Esophagus muscularis mucosa (tissue), 3 donors: ENCODE measurements at regions not wholly inside any gene's neighbourhood (a gene's known extent, or its start where the extent isn't known, plus 50 kb on each side); places are given as distances from the start of the nearest gene placed in this dataset.

Experiments
- POLR2AphosphoS5 ChIP-seq, 2 donors: sonication (generic); formaldehyde crosslinking; IDR thresholded peaks; one replicate each; pipeline ENCODE4 v1.6.1; 2017; ENCODE audit warnings: antibody characterized with exemption in 2 of 2
- TF ChIP-seq, protein P1 (sequence below), 3 experiments: fragments of 200-600 bp in 2 of 3; fragments of 450-650 bp in 1 of 3; sonication (generic) in 2 of 3; IDR thresholded peaks; one replicate each; pipeline ENCODE4 v1.5.1; 2017 to 2019; ENCODE audit warnings: antibody characterized with exemption in 3 of 3, mild to moderate bottlenecking in 2 of 3, moderate library complexity in 1 of 3

DNA sequence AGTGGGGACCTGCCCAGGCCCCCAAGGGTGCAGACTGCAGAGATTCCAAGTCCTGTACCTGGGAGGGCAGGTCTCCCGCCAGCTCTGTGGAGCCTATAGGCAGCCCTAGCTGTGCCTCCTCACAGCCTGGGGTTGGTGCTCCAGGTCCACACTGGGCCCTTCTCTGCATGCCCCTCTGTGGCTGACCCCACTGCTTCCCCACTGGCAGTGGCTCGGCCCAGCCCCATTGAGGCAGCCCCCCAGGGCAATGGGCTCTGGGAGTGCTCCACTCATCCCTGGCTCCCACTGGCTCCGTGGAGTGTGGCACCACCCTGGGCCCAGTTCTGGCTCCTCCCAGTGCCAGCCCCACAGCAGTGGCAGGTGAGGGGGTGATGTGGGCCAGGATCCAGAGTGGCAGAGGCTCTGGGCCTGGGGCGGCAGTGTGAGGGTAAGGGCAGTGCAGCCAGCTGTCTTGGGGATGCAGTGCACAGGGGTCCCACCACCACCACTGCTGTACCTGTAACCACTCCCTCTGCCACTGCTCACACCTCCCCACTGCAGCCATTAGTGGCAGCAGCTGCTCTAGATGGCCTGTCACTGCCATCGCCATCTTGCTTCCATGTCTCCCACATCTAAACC lies 312.2 kb downstream of the GPM6A start:
- TF ChIP-seq, protein P1, sequence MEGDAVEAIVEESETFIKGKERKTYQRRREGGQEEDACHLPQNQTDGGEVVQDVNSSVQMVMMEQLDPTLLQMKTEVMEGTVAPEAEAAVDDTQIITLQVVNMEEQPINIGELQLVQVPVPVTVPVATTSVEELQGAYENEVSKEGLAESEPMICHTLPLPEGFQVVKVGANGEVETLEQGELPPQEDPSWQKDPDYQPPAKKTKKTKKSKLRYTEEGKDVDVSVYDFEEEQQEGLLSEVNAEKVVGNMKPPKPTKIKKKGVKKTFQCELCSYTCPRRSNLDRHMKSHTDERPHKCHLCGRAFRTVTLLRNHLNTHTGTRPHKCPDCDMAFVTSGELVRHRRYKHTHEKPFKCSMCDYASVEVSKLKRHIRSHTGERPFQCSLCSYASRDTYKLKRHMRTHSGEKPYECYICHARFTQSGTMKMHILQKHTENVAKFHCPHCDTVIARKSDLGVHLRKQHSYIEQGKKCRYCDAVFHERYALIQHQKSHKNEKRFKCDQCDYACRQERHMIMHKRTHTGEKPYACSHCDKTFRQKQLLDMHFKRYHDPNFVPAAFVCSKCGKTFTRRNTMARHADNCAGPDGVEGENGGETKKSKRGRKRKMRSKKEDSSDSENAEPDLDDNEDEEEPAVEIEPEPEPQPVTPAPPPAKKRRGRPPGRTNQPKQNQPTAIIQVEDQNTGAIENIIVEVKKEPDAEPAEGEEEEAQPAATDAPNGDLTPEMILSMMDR (IDR thresholded peaks at IDR 0.05) = no peak
- no peak for TF ChIP-seq POLR2AphosphoS5 (IDR thresholded peaks at IDR 0.05)
